Esophagus squamous epithelium (tissue), 5 donors: ENCODE measurements at regions not wholly inside any gene's neighbourhood (a gene's known extent, or its start where the extent isn't known, plus 50 kb on each side); places are given as distances from the start of the nearest gene placed in this dataset.

Experiments
- DNase-seq: peaks from one replicate; lab custom pipeline; 2025; lab: John Stamatoyannopoulos, UW
- H3K27ac ChIP-seq, 4 donors: fragments of 200-600 bp; sonication (generic); one replicate each; pipeline ENCODE4 v1.5.1; 2016 to 2019; ENCODE audit warnings: mild to moderate bottlenecking in 1 of 4
- H3K27me3 ChIP-seq, 4 donors: fragments of 200-600 bp; sonication (generic); 1 replicate in 3 of 4; 2 replicates in 1 of 4; pipeline versions ENCODE4 v1.5.1 to v1.6.0; 2017 to 2021; ENCODE audit warnings: antibody characterized with exemption in 1 of 4
- H3K36me3 ChIP-seq, 3 donors: fragments of 200-600 bp; sonication (generic); one replicate each; pipeline ENCODE4 v1.5.1; 2016 to 2019
- H3K4me1 ChIP-seq, 3 donors: fragments of 200-600 bp; sonication (generic); one replicate each; pipeline ENCODE4 v1.5.1; 2017 to 2019
- H3K4me3 ChIP-seq, 4 donors: fragments of 200-600 bp; sonication (generic); 1 replicate in 3 of 4; 2 replicates in 1 of 4; pipeline ENCODE4 v1.5.1; 2016 to 2019; ENCODE audit warnings: mild to moderate bottlenecking in 2 of 4, moderate library complexity in 1 of 4
- H3K9me3 ChIP-seq, 3 donors: fragments of 200-600 bp; sonication (generic); one replicate each; pipeline ENCODE4 v1.5.1; 2016 to 2019
- POLR2A ChIP-seq, 4 donors: fragments of 450-650 bp; IDR thresholded peaks; one replicate each; pipeline ENCODE4 v1.6.1; 2017; ENCODE audit warnings: antibody characterized with exemption in 4 of 4, mild to moderate bottlenecking in 4 of 4, moderate library complexity in 3 of 4
- WGBS, 2 donors: methylation state at CpG; one replicate each; pipeline ENCODE4 v1.1.5; 2018; 5-methylcytosine and 5-hydroxymethylcytosine counted together
- intact Hi-C: fragments of 100-400 bp; cut with DNase I; formaldehyde crosslinking; loops from one replicate; pipeline ENCODE4 v1.15.0; 2022
- TF ChIP-seq, protein P1 (sequence below), 6 experiments: fragments of 450-650 bp in 4 of 6; fragments of 200-600 bp in 2 of 6; sonication (generic) in 2 of 6; IDR thresholded peaks; one replicate each; pipeline ENCODE4 v1.5.1; 2016 to 2019; ENCODE audit warnings: antibody characterized with exemption in 6 of 6, mild to moderate bottlenecking in 4 of 6, moderate library complexity in 4 of 6
- donor health status: DM: yes; HTN: yes; CAD: no.

DNA sequence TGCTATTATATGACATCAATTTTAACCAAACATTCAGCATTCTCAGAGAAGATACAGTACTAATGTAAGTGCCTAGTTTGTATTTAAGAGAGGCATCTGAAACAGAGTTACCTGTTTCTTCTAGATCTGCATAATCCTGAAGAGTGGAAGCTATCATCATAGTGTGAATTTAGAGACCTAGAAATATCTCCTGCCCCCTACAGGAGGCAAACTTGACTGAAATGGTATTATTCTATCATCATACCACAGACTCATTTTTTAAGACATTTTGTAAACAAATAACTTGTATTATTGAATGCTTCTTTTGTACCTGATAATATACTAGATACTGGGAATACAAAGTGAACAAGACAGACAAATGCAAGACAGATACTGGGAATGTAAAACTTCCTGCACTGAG, 216.8 kb upstream of the RPS23 start:
- DNase-seq: no peak
- intact Hi-C loops: no loop called here
- TF ChIP-seq, protein P1, sequence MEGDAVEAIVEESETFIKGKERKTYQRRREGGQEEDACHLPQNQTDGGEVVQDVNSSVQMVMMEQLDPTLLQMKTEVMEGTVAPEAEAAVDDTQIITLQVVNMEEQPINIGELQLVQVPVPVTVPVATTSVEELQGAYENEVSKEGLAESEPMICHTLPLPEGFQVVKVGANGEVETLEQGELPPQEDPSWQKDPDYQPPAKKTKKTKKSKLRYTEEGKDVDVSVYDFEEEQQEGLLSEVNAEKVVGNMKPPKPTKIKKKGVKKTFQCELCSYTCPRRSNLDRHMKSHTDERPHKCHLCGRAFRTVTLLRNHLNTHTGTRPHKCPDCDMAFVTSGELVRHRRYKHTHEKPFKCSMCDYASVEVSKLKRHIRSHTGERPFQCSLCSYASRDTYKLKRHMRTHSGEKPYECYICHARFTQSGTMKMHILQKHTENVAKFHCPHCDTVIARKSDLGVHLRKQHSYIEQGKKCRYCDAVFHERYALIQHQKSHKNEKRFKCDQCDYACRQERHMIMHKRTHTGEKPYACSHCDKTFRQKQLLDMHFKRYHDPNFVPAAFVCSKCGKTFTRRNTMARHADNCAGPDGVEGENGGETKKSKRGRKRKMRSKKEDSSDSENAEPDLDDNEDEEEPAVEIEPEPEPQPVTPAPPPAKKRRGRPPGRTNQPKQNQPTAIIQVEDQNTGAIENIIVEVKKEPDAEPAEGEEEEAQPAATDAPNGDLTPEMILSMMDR (IDR thresholded peaks at IDR 0.05): no peak
- no peak for TF ChIP-seq POLR2A (IDR thresholded peaks at IDR 0.05)
- no peaks in the 10 kb centered on the region for H3K9me3 ChIP-seq
- H3K36me3 ChIP-seq: no peaks in the 10 kb centered on the region
- no peaks in the 10 kb centered on the region for H3K27me3 ChIP-seq
- H3K27ac ChIP-seq: no peak overlapping the region
- H3K4me1 ChIP-seq: no peaks in the 10 kb centered on the region
- no peak overlapping the region for H3K4me3 ChIP-seq

DNA sequence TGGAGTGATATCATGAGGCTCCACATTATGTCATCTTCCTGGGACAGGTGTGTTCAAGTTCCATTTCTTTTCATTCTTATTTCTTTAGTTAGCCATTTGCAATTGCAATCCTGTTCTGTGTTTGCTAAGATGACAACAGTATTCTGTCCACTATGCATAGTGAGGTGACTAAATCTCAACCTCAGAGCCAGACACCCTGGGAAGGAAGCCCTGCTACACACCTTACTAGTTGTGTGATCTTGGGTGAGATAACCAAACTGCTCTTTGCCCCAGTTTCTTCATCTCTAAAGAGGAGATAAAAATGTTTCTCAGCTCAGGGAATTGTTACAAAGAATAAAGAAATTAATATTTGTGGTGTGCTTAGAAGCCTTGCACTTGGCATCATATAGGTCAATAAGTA, 215.1 kb upstream of the RPS23 start:
- H3K4me3 ChIP-seq: no peak overlapping the region
- no peaks in the 10 kb centered on the region for H3K36me3 ChIP-seq
- DNase-seq: no peak
- intact Hi-C loops: no loop called here
- H3K27me3 ChIP-seq: no peaks in the 10 kb centered on the region
- no peak overlapping the region for H3K27ac ChIP-seq
- no peaks in the 10 kb centered on the region for H3K9me3 ChIP-seq
- TF ChIP-seq POLR2A (IDR thresholded peaks at IDR 0.05): no peak
- TF ChIP-seq, protein P1 (IDR thresholded peaks at IDR 0.05): no peak
- no peaks in the 10 kb centered on the region for H3K4me1 ChIP-seq

DNA sequence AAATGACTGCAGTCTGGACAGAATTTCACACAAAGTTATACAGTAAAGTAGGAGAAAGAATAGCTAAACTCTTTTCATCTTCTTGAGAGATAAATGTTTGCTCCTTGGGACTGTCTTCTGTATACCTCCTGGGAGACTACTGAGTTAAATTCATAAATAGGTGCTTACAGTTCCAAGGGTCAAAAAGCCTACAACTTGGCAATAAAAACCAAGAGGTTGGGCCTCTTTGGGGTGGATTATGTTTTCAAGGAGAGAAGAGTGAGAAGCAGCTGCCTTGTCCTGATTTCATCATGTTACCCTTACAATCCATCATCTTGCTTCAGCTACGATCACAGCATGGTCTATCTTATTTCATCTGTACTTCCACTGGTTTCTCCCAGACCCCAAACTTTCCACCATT, 213.2 kb upstream of the RPS23 start:
- no peak overlapping the region for H3K4me3 ChIP-seq
- H3K27ac ChIP-seq: no peak overlapping the region
- H3K27me3 ChIP-seq: no peaks in the 10 kb centered on the region
- 74 to 83% methylated on average over 1 of the region's 1 CpG for WGBS, 2 donors
- H3K36me3 ChIP-seq: no peaks in the 10 kb centered on the region
- intact Hi-C loops: no loop called here
- H3K9me3 ChIP-seq: no peaks in the 10 kb centered on the region
- TF ChIP-seq POLR2A (IDR thresholded peaks at IDR 0.05): no peak
- TF ChIP-seq, protein P1 (IDR thresholded peaks at IDR 0.05): no peak
- DNase-seq: no peak
- no peaks in the 10 kb centered on the region for H3K4me1 ChIP-seq

DNA sequence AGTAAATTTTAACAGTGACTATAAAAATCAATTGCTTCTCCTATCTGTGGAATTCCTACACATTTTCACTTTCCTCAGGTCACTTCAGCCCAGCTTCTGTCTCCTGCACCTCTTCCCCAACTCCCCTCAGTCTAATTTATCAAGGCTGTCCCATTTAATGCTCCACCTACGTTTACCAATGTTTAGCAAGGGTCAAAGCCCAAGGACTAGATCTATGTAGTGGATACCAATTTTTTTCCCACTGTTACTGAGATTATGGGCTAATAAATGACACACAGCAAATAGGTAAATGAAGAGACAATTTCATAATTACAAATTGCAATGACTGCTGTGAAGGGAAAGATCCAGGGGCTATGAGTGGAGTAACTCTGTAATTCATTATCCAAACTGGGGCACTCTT, 211.5 kb upstream of the RPS23 start:
- Histone ChIP-seq H3K36me3 (no peaks in the 10 kb centered on the region), H3K27ac (no peak overlapping the region), H3K4me1 (no peaks in the 10 kb centered on the region), H3K27me3 (no peaks in the 10 kb centered on the region), H3K4me3 (no peak overlapping the region), H3K9me3 (no peaks in the 10 kb centered on the region)
- DNase-seq: no peak
- intact Hi-C loops: no loop called here
- WGBS, 2 donors: 22 to 42% methylated on average over 1 of the region's 1 CpG
- no peak for TF ChIP-seq POLR2A (IDR thresholded peaks at IDR 0.05)
- TF ChIP-seq, protein P1 (IDR thresholded peaks at IDR 0.05): no peak

DNA sequence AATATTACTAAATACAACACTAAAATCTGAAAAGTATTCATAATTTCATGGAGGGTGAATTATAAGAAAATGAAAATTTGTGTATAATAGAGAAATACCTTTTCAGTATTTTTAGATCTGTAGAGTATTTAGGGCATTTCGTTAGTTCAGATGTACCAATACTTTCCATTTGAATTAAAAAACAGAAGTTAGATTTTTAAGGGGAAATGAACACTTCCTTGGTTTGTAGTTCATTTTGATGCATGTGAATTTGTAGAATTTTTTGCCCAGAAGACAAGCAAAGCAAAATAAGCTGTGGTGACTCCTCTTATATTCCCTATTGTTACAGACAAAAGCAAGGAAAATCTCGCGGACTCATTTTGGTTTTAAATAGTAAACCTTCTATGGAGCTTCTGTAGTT, 209.0 kb upstream of the RPS23 start:
- TF ChIP-seq, protein P1 (IDR thresholded peaks at IDR 0.05): no peak
- TF ChIP-seq POLR2A (IDR thresholded peaks at IDR 0.05): no peak
- H3K4me3 ChIP-seq: no peak overlapping the region
- intact Hi-C loops: no loop called here
- no peaks in the 10 kb centered on the region for H3K27me3 ChIP-seq
- DNase-seq: no peak
- no peaks in the 10 kb centered on the region for H3K36me3 ChIP-seq
- WGBS, 2 donors: 86 to 87% methylated on average over 3 of the region's 3 CpGs
- H3K4me1 ChIP-seq: no peaks in the 10 kb centered on the region
- H3K27ac ChIP-seq: no peak overlapping the region
- H3K9me3 ChIP-seq: no peaks in the 10 kb centered on the region
